BJ (cell line): ENCODE measurements at regions not wholly inside any gene's neighbourhood (a gene's known extent, or its start where the extent isn't known, plus 50 kb on each side); places are given as distances from the start of the nearest gene placed in this dataset.
"Not testable (repeated sequence)": the region's sequence is repeated elsewhere in the genome, so short reads cannot be mapped to it uniquely, and the experiment has no call there.

Experiments used
- CTCF ChIA-PET: fragments of 350-600 bp; formaldehyde crosslinking; extraction: SDS; loops from one replicate; lab custom pipeline; 2021; ENCODE audit warnings: antibody characterized with exemption, inconsistent platforms; lab: Yijun Ruan, JAX
- POLR2A ChIA-PET: fragments of 300-600 bp; sonication (Branson Sonifier 250); formaldehyde crosslinking; extraction: SDS; loops from one replicate; lab custom pipeline; 2021; ENCODE audit warnings: antibody characterized with exemption; lab: Charles Lee
- DNase-seq: peaks from one replicate; pipeline ENCODE4 v3.0.0-alpha.2; 2011; ENCODE audit warnings: low read depth
- H3K27me3 ChIP-seq: 2 replicates; pipeline ENCODE4 v1.6.0; 2011; ENCODE audit warnings: low read length; ENCODE audit not compliant: control insufficient read depth, insufficient read depth
- H3K36me3 ChIP-seq: 2 replicates; pipeline ENCODE4 v1.5.1; 2011; ENCODE audit warnings: low read length; ENCODE audit not compliant: control insufficient read depth, insufficient read depth
- H3K4me3 ChIP-seq: 2 replicates; pipeline ENCODE4 v1.5.1; 2011; ENCODE audit warnings: low read depth, mild to moderate bottlenecking, control low read depth, low read length
- CTCF ChIP-seq: IDR thresholded peaks from 2 replicates; pipeline ENCODE4 v1.5.1; 2011; ENCODE audit warnings: low read depth, mild to moderate bottlenecking, control low read depth, inconsistent platforms, low read length, moderate library complexity; ENCODE audit not compliant: insufficient read depth

DNA sequence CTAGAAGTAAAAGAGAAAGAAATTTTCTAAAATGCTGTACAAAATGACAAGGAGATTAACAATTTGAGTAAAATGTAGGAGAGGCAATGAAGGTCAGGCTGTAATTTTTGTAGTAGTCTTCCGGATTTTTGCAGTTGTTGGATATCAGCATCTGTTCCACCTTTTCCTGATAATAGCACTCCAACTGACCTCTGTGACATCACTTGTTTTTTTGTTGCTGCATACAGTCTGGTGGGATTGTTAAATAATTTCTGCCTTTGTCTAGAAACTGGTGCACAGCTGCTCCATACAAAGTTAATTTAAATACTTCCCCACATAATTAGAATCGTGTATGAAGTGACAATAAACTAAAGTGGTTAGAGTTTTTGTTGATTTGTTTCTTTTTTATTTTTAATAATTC, 731.4 kb downstream of the PLOD2 start:
- no peaks in the 10 kb centered on the region for H3K36me3 ChIP-seq
- TF ChIP-seq CTCF: no peak

GRCh38 chr3:145448436-145448835, 712.5 kb downstream of the PLOD2 start:
- DNase-seq: no peak

More for the DNA sequence above, 731.4 kb downstream of the PLOD2 start:
- no peak for DNase-seq
- no peak overlapping the region for H3K4me3 ChIP-seq
- CTCF ChIA-PET: no interaction called here
- no peaks in the 10 kb centered on the region for H3K27me3 ChIP-seq
- POLR2A ChIA-PET: no interaction called here

GRCh38 chr3:145450018-145450682, 710.8 kb downstream of the PLOD2 start:
- Histone ChIP-seq H3K36me3 (no peaks in the 10 kb centered on the region), H3K4me3 (no peak overlapping the region), H3K27me3 (no peaks in the 10 kb centered on the region)
- TF ChIP-seq CTCF: no peak
- POLR2A ChIA-PET: interaction anchor here (0.6 kb wide), 1 partner anchor 13 kb away, joined by 10 read pairs; no protein-coding TSS in a partner anchor
- no peak for DNase-seq
- CTCF ChIA-PET: interaction anchor here (1.1 kb wide), 1 partner anchor 11 kb away, joined by 5 read pairs; no protein-coding TSS in a partner anchor

More at GRCh38 chr3:145448436-145448835, 712.5 kb downstream of the PLOD2 start:
- Histone ChIP-seq H3K27me3 (no peaks in the 10 kb centered on the region), H3K4me3 (no peak overlapping the region), H3K36me3 (no peaks in the 10 kb centered on the region)
- TF ChIP-seq CTCF: no peak
- POLR2A ChIA-PET: no interaction called here
- CTCF ChIA-PET: no interaction called here

DNA sequence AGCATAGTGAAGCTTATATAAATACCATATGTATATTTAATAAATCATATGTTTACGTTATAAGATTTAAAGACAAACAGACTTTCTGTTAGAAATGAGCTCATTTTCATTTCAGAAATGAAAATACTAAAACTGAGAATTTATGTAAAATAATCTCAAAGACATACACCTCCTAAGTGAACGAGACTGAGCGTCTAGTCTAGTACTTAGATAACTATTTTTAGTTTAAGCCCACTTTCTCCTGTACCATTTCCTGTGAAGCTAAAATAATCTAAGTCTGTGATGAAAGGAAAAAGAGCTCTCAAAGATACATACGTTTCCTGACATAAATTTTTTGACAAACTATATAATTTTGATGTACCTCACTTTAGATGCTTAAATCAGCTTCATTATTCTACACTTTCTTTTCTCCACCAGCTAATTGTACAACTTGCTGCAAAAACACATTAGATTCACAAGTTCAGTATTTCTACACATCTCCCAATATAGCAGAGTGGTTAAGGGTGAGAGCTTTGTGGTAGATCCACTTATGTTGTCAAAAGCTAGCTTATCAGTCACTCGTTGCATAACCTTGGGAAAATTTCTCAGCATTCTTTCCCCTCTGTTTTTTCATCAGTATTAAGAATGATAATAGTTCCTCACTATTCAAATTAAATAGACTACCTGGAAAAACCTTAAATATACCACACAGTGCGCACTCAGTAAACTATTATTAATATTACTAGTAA, 703.0 kb downstream of the PLOD2 start:
- TF ChIP-seq CTCF: no peak
- no peaks in the 10 kb centered on the region for H3K36me3 ChIP-seq
- ChIA-PET CTCF (interaction anchor here (0.7 kb wide), 1 partner anchor 119 kb away, joined by 3 read pairs; no protein-coding TSS in a partner anchor), POLR2A (no interaction called here)
- H3K27me3 ChIP-seq: no peaks in the 10 kb centered on the region
- no peak overlapping the region for H3K4me3 ChIP-seq
- DNase-seq: no peak

DNA sequence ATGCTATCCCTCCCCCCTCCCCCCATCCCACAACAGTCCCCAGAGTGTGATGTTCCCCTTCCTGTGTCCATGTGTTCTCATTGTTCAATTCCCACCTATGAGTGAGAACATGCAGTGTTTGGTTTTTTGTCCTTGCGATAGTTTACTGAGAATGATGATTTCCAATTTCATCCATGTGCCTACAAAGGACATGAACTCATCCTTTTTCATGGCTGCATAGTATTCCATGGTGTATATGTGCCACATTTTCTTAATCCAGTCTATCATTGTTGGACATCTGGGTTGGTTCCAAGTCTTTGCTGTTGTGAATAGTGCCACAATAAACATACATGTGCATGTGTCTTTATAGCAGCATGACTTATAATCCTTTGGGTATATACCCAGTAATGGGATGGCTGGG, 701.3 kb downstream of the PLOD2 start:
- H3K27me3 ChIP-seq, POLR2A ChIA-PET, CTCF ChIA-PET, DNase-seq, H3K36me3 ChIP-seq, H3K4me3 ChIP-seq: not testable (repeated sequence)
